D721Med (cell line): ENCODE measurements at regions not wholly inside any gene's neighbourhood (a gene's known extent, or its start where the extent isn't known, plus 50 kb on each side); places are given as distances from the start of the nearest gene placed in this dataset.

ENCODE experiments used
- DNase-seq: peaks from one replicate; pipeline ENCODE4 v3.0.0; 2011; ENCODE audit warnings: low spot score; ENCODE audit not compliant: insufficient read length
- FAIRE-seq: peaks from 2 replicates; lab custom pipeline; 2011; peaks lifted over from hg19 to GRCh38; lab: Jason Lieb, UNC
- TF ChIP-seq, protein P1 (sequence below): IDR thresholded peaks from 2 replicates; pipeline ENCODE4 v1.5.1; 2012; ENCODE audit warnings: mild to moderate bottlenecking, control low read depth; ENCODE audit not compliant: insufficient read depth; ENCODE audit errors: missing control alignments

GRCh38 chr10:21257919-21258318 lies 267.6 kb downstream of the SKIDA1 start:
- TF ChIP-seq, protein P1, sequence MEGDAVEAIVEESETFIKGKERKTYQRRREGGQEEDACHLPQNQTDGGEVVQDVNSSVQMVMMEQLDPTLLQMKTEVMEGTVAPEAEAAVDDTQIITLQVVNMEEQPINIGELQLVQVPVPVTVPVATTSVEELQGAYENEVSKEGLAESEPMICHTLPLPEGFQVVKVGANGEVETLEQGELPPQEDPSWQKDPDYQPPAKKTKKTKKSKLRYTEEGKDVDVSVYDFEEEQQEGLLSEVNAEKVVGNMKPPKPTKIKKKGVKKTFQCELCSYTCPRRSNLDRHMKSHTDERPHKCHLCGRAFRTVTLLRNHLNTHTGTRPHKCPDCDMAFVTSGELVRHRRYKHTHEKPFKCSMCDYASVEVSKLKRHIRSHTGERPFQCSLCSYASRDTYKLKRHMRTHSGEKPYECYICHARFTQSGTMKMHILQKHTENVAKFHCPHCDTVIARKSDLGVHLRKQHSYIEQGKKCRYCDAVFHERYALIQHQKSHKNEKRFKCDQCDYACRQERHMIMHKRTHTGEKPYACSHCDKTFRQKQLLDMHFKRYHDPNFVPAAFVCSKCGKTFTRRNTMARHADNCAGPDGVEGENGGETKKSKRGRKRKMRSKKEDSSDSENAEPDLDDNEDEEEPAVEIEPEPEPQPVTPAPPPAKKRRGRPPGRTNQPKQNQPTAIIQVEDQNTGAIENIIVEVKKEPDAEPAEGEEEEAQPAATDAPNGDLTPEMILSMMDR: no peak
- DNase-seq (no peak), FAIRE-seq (no peak)

DNA sequence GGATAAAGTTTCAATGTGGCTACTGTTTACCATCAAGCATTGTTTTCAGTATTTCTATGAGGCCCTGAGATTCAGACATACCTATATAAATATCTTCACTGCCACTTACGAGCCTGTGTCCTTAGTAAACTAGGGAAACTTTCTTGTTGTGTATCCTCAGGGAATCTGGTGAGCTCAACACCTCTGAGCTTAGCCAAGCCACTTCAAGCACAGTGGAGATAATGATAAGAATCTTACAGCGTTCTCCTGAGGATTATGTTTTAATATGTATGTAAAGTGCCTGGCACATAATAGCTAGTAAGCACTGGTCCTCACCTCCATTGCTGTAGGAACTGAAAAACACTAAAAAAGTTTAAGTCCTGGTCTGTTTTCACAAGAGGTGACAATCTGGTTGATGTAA lies 268.3 kb downstream of the SKIDA1 start:
- TF ChIP-seq, protein P1: no peak
- DNase-seq (no peak), FAIRE-seq (no peak)

- FAIRE-seq: no peak
- no peak for DNase-seq
- TF ChIP-seq, protein P1: no peak
These were observed 276.0 kb downstream of the SKIDA1 start for GRCh38 chr10:21249435-21249834.

GRCh38 chr10:21247592-21247991 lies 277.9 kb downstream of the SKIDA1 start:
- TF ChIP-seq, protein P1: no peak
- no peak for DNase-seq
- no peak for FAIRE-seq

DNA sequence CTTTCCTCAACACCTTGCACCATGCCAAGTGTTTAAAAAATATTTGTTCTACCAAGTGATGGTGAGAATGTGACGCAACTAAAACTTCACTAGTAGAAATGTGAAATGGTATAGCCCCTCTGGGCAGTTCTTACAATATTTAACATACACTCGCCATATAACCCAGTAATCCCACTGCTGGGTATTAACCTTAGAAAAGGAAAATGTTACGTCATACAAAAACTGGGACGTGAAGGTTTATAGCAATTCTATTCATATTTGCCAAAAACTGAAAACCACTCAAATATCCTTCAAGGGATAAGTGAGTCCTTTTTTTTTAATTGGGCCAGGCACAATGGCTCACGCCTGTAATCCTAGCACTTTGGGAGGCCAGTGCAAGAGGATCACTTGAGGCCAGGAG lies 279.3 kb downstream of the SKIDA1 start:
- TF ChIP-seq, protein P1: no peak
- FAIRE-seq (no peak), DNase-seq (no peak)

DNA sequence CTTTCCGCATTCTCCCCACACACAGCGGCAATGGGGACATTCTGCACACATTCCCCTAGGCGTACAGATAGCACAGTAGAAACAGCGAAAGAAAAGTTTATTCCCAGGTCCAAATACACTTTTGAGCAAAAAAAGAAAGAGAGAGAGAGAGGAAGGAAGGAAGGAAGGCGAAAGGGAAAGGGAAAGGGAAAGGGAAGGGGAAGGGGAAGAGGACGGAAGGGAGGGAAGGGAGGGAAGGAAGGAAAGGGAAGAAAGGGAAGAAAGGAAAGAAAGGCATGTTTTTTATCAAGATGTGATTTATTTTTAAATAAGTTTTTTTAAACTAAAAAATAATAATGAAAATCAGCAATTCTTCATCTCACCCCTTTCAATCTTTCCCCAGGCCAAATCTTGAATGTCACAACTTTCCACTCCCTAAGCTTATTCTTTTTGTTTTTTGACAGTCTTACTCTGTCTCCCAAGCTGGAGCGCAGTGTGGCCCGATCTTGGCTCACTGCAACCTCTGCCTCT lies 281.7 kb downstream of the SKIDA1 start:
- DNase-seq (no peak), FAIRE-seq (no peak)
- TF ChIP-seq, protein P1: no peak

DNA sequence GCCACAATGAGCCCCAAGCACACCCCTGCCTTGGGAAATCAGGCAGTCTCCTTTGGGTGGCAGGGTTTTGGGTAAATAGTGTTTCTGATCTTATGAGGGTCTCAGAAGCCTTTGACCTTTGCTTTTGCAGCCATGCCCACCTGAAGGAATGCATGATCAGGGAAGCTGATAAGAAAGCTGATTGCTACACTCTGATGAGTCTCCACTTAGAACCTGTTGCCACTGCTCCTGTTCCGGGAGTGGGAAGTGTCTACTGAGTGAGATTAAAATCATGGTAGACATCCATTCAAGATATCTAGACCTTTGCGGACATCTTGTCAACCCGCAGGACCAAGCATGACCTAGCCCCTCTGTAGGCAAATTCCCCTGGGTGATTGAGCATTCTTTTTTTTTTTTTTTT lies 282.6 kb downstream of the SKIDA1 start:
- TF ChIP-seq, protein P1: no peak
- FAIRE-seq (no peak), DNase-seq (no peak)
